PC-3 (cell line): ENCODE measurements at regions not wholly inside any gene's neighbourhood (a gene's known extent, or its start where the extent isn't known, plus 50 kb on each side); places are given as distances from the start of the nearest gene placed in this dataset.

Experiments
- EZH2 ChIP-seq: fragments of 300-600 bp; sonication (generic); IDR thresholded peaks from one replicate; pipeline ENCODE4 v1.6.1; 2017; ENCODE audit warnings: antibody characterized with exemption, mild to moderate bottlenecking, low read length; ENCODE audit not compliant: unreplicated experiment
- TF ChIP-seq, protein P1 (sequence below): fragments of 300-600 bp; sonication (generic); conservative IDR thresholded peaks from 2 replicates; pipeline ENCODE4 v1.5.1; 2017; ENCODE audit warnings: antibody characterized with exemption, low read depth, mild to moderate bottlenecking, low read length

DNA sequence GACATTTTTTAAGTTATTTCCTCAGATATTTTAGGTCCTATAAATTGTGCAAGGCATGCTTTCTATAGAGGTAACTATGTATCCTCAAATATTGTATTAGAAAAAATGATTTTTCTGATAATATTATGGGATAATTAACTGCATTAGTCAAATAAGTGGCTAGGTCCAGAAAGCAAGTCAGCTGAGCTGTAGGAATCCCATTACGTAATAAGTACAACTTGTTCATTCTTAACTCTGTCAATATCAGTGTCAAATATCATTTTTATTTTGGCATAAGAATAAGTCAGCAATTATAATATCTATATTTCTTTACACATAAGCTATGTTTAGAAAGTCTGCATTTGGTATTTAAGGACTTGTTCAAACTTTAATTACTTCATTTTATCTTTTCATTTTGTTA lies 830.9 kb upstream of the GJE1 start:
- TF ChIP-seq, protein P1, sequence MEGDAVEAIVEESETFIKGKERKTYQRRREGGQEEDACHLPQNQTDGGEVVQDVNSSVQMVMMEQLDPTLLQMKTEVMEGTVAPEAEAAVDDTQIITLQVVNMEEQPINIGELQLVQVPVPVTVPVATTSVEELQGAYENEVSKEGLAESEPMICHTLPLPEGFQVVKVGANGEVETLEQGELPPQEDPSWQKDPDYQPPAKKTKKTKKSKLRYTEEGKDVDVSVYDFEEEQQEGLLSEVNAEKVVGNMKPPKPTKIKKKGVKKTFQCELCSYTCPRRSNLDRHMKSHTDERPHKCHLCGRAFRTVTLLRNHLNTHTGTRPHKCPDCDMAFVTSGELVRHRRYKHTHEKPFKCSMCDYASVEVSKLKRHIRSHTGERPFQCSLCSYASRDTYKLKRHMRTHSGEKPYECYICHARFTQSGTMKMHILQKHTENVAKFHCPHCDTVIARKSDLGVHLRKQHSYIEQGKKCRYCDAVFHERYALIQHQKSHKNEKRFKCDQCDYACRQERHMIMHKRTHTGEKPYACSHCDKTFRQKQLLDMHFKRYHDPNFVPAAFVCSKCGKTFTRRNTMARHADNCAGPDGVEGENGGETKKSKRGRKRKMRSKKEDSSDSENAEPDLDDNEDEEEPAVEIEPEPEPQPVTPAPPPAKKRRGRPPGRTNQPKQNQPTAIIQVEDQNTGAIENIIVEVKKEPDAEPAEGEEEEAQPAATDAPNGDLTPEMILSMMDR: no peak
- no peak for TF ChIP-seq EZH2
